Gastroesophageal sphincter (tissue), 3 donors: ENCODE measurements at regions not wholly inside any gene's neighbourhood (a gene's known extent, or its start where the extent isn't known, plus 50 kb on each side); places are given as distances from the start of the nearest gene placed in this dataset.

Experiments used
- CTCF ChIP-seq, 4 experiments: fragments of 200-600 bp in 2 of 4; fragments of 450-650 bp in 2 of 4; sonication (generic) in 1 of 4; IDR thresholded peaks; one replicate each; pipeline ENCODE4 v1.5.1; 2017 to 2019; ENCODE audit warnings: antibody characterized with exemption in 4 of 4, mild to moderate bottlenecking in 2 of 4, moderate library complexity in 2 of 4
- EP300 ChIP-seq: sonication (generic); formaldehyde crosslinking; IDR thresholded peaks from one replicate; pipeline ENCODE4 v1.6.1; 2017; ENCODE audit warnings: antibody characterized with exemption, mild to moderate bottlenecking
- POLR2A ChIP-seq, 2 donors: fragments of 450-650 bp; IDR thresholded peaks; one replicate each; pipeline ENCODE4 v1.6.1; 2017; ENCODE audit warnings: antibody characterized with exemption in 2 of 2, mild to moderate bottlenecking in 2 of 2, moderate library complexity in 1 of 2
- POLR2AphosphoS5 ChIP-seq: sonication (generic); formaldehyde crosslinking; IDR thresholded peaks from one replicate; pipeline ENCODE4 v1.6.1; 2017; ENCODE audit warnings: antibody characterized with exemption

GRCh38 chr18:10138719-10139118, 224.9 kb downstream of the VAPA start:
- no peak for TF ChIP-seq CTCF (IDR thresholded peaks at IDR 0.05)
- no peak for TF ChIP-seq POLR2A (IDR thresholded peaks at IDR 0.05)
- no peak for TF ChIP-seq POLR2AphosphoS5
- no peak for TF ChIP-seq EP300
